ENCODE measurements at regions not wholly inside any gene's neighbourhood (a gene's known extent, or its start where the extent isn't known, plus 50 kb on each side); places are given as distances from the start of the nearest gene placed in this dataset.

- Histone ChIP-seq H3K9me3 (ENCODE audit: insufficient read depth, low read depth) (no peaks in the 10 kb centered on the region), H2AFZ (no peak overlapping the region), H3K4me3 (no peak overlapping the region), H3K4me2 (no peak overlapping the region), H3K27me3 (ENCODE audit: insufficient read depth, low read depth) (no peaks in the 10 kb centered on the region), H3F3A (ENCODE audit: insufficient read depth, low read depth) (no peaks in the 10 kb centered on the region), H4K20me1 (ENCODE audit: insufficient read depth) (no peaks in the 10 kb centered on the region), H3K9me2 (ENCODE audit: insufficient read depth) (no peaks in the 10 kb centered on the region), H3K27ac (no peak overlapping the region), H3K4me1 (replicated peaks; ENCODE audit: insufficient read depth) (no peaks in the 10 kb centered on the region), H3K79me2 (ENCODE audit: low read depth) (no peaks in the 10 kb centered on the region), H3K36me3 (ENCODE audit: low read depth) (no peaks in the 10 kb centered on the region)
- no peak for DNase-seq
- BruUV-seq (replicated peaks), result no TSS peak
- no peak for TF ChIP-seq EZH2 (IDR thresholded peaks at IDR 0.05; ENCODE audit: low read depth)
- no peak for TF ChIP-seq CTCF (conservative IDR thresholded peaks at IDR 0.05)
- POLR2A ChIA-PET (ENCODE audit: unreplicated experiment), result no interaction called here
- intact Hi-C loops (cut with micrococcal nuclease; ENCODE audit: unreplicated experiment), result no loop called here
- CTCF ChIA-PET, result no interaction called here
Observed at GRCh38 chr2:40914666-40915065, 462.8 kb upstream of the SLC8A1 start.

GRCh38 chr2:40915651-40916050 lies 463.8 kb upstream of the SLC8A1 start:
- no peaks in the 10 kb centered on the region for H4K20me1 ChIP-seq (ENCODE audit: insufficient read depth)
- TF ChIP-seq EZH2 (IDR thresholded peaks at IDR 0.05; ENCODE audit: low read depth) (no peak), CTCF (conservative IDR thresholded peaks at IDR 0.05) (no peak)
- no peak overlapping the region for H3K27ac ChIP-seq
- no TSS peak for BruUV-seq (replicated peaks)
- no peaks in the 10 kb centered on the region for H3F3A ChIP-seq (ENCODE audit: insufficient read depth, low read depth)
- H3K9me2 ChIP-seq (ENCODE audit: insufficient read depth), result no peaks in the 10 kb centered on the region
- no peak overlapping the region for H2AFZ ChIP-seq
- no peak overlapping the region for H3K4me3 ChIP-seq
- no peaks in the 10 kb centered on the region for H3K79me2 ChIP-seq (ENCODE audit: low read depth)
- H3K4me1 ChIP-seq (replicated peaks; ENCODE audit: insufficient read depth), result no peaks in the 10 kb centered on the region
- H3K9me3 ChIP-seq (ENCODE audit: insufficient read depth, low read depth), result no peaks in the 10 kb centered on the region
- no peaks in the 10 kb centered on the region for H3K27me3 ChIP-seq (ENCODE audit: insufficient read depth, low read depth)
- POLR2A ChIA-PET (ENCODE audit: unreplicated experiment), result no interaction called here
- CTCF ChIA-PET, result no interaction called here
- H3K4me2 ChIP-seq, result no peak overlapping the region
- no peak for DNase-seq
- intact Hi-C loops (cut with micrococcal nuclease; ENCODE audit: unreplicated experiment), result no loop called here
- no peaks in the 10 kb centered on the region for H3K36me3 ChIP-seq (ENCODE audit: low read depth)

- DNase-seq, result no peak
- H3K4me3 ChIP-seq, result no peak overlapping the region
- H3K9me2 ChIP-seq (ENCODE audit: insufficient read depth), result no peaks in the 10 kb centered on the region; the same call in 1 of the 2 replicates
- no peak for TF ChIP-seq EZH2 (IDR thresholded peaks at IDR 0.05; ENCODE audit: low read depth)
- no peak for TF ChIP-seq CTCF (conservative IDR thresholded peaks at IDR 0.05)
- H3K9me3 ChIP-seq (ENCODE audit: insufficient read depth, low read depth), result no peaks in the 10 kb centered on the region
- H4K20me1 ChIP-seq (ENCODE audit: insufficient read depth), result no peaks in the 10 kb centered on the region
- no peak overlapping the region for H3K4me2 ChIP-seq
- no peaks in the 10 kb centered on the region for H3F3A ChIP-seq (ENCODE audit: insufficient read depth, low read depth)
- no TSS peak for BruUV-seq (replicated peaks)
- CTCF ChIA-PET, result no interaction called here
- H3K4me1 ChIP-seq (replicated peaks; ENCODE audit: insufficient read depth), result no peaks in the 10 kb centered on the region
- POLR2A ChIA-PET (ENCODE audit: unreplicated experiment), result no interaction called here
- H3K36me3 ChIP-seq (ENCODE audit: low read depth), result no peaks in the 10 kb centered on the region
- intact Hi-C loops (cut with micrococcal nuclease; ENCODE audit: unreplicated experiment), result no loop called here
- H3K27ac ChIP-seq, result no peak overlapping the region
- no peak overlapping the region for H2AFZ ChIP-seq
- no peaks in the 10 kb centered on the region for H3K79me2 ChIP-seq (ENCODE audit: low read depth)
- no peaks in the 10 kb centered on the region for H3K27me3 ChIP-seq (ENCODE audit: insufficient read depth, low read depth)
Observed at GRCh38 chr2:40935349-40935748, 483.5 kb upstream of the SLC8A1 start.

All from PC-9 (cell line).